Ovary (tissue), 7 donors: ENCODE measurements at regions not wholly inside any gene's neighbourhood (a gene's known extent, or its start where the extent isn't known, plus 50 kb on each side); places are given as distances from the start of the nearest gene placed in this dataset.

ENCODE experiments used
- DNase-seq, 5 donors: peaks; one replicate each; pipeline ENCODE4 v3.0.0-alpha.2; 2019 to 2020
- H3K27ac ChIP-seq, 2 donors: fragments of 200-600 bp; one replicate each; pipeline versions ENCODE4 v1.5.1 to v1.8.0; 2019 to 2022
- H3K27me3 ChIP-seq: fragments of 200-600 bp; one replicate; pipeline ENCODE4 v1.8.0; 2022
- H3K36me3 ChIP-seq: fragments of 200-600 bp; sonication (generic); one replicate; pipeline ENCODE4 v1.5.1; 2019
- H3K4me1 ChIP-seq: one replicate; pipeline ENCODE4 v1.8.1; 2013; ENCODE audit warnings: mild to moderate bottlenecking, moderate library complexity; ENCODE audit not compliant: insufficient read depth
- H3K4me3 ChIP-seq: fragments of 200-600 bp; sonication (generic); one replicate; pipeline ENCODE4 v1.5.1; 2017
- H3K9me3 ChIP-seq, 2 donors: fragments of 200-600 bp in 1 of 2; sonication (generic) in 1 of 2; one replicate each; pipeline versions ENCODE4 v1.5.1 to v1.8.1; 2013 to 2019; ENCODE audit warnings: mild to moderate bottlenecking in 1 of 2, moderate library complexity in 1 of 2
- CTCF ChIP-seq, 3 donors: fragments of 450-650 bp in 2 of 3; fragments of 200-600 bp in 1 of 3; IDR thresholded peaks; one replicate each; pipeline versions ENCODE4 v1.5.1 to v1.8.0; 2016 to 2022; ENCODE audit warnings: antibody characterized with exemption in 3 of 3, mild to moderate bottlenecking in 1 of 3
- EP300 ChIP-seq: sonication (generic); formaldehyde crosslinking; IDR thresholded peaks from one replicate; pipeline ENCODE4 v1.6.1; 2017; ENCODE audit warnings: antibody characterized with exemption
- POLR2A ChIP-seq: fragments of 450-650 bp; IDR thresholded peaks from one replicate; pipeline ENCODE4 v1.6.1; 2017; ENCODE audit warnings: antibody characterized with exemption, mild to moderate bottlenecking, moderate library complexity
- WGBS, 3 donors: extraction: QIAGEN DNeasy Blood & Tissue Kit in 1 of 3; methylation state at CpG; one replicate each; pipeline versions ENCODE4 v1.1.5 to v1.1.7; 2013 to 2017; 5-methylcytosine and 5-hydroxymethylcytosine counted together
- intact Hi-C, 4 donors: fragments of 100-400 bp; cut with DNase I; formaldehyde crosslinking; loops; one replicate each; pipeline versions ENCODE4 v1.11.0 to v1.15.1; 2022 to 2023
- donor health status: DM: no; HTN: no; CAD: no; lungs with moderate emphysema.
- donor health status: DM: no; HTN: no; CAD: no.
- donor health status: Bipolar disorder and iron deficiency.
- donor health status: DM: no; HTN: no; CAD: no.
- donor health status: DM: yes; HTN: yes; CAD: no.

DNA sequence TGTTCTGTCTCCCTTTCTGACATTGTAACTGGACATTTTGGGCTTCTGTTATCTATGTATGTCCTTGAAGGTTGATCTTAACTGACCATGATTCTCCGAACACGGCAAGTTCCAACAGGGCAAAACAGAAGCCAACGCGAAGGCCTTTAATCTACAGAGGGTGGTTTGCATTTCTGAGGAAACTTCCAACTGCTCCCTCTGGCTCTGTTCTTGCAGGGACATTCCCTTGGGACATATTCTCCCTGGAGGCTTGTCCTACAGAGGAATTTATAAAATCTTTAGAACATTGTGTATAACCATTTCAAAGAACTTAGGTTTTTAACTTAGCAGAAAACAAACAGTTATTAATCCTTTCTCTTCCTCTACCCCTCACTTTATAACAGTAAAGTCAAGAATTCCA is 189.0 kb upstream of the CDYL start:
- Histone ChIP-seq H3K27ac (no peak overlapping the region), H3K4me3 (no peak overlapping the region), H3K27me3 (no peaks in the 10 kb centered on the region), H3K4me1 (no peaks in the 10 kb centered on the region), H3K36me3 (no peaks in the 10 kb centered on the region), H3K9me3 (no peaks in the 10 kb centered on the region)
- 39 to 66% (median 42%) methylated on average over 4 of the region's 4 CpGs for WGBS, 3 donors
- TF ChIP-seq CTCF (IDR thresholded peaks at IDR 0.05) (no peak), POLR2A (no peak), EP300 (no peak)
- intact Hi-C loops = no loop called here
- DNase-seq = no peak

- no peak for DNase-seq
- H3K36me3 ChIP-seq = no peaks in the 10 kb centered on the region
- TF ChIP-seq EP300 = no peak
- TF ChIP-seq POLR2A = no peak
- no peak for TF ChIP-seq CTCF (IDR thresholded peaks at IDR 0.05)
- no peak overlapping the region for H3K4me3 ChIP-seq
- WGBS, 3 donors = 83 to 90% (median 85%) methylated on average over 3 of the region's 3 CpGs
- no peaks in the 10 kb centered on the region for H3K4me1 ChIP-seq
- H3K9me3 ChIP-seq = no peaks in the 10 kb centered on the region
- no peak overlapping the region for H3K27ac ChIP-seq
- intact Hi-C loops = no loop called here
- no peaks in the 10 kb centered on the region for H3K27me3 ChIP-seq
Measured at GRCh38 chr6:4586469-4586859, 189.7 kb upstream of the CDYL start.

GRCh38 chr6:4585682-4586468 is 190.3 kb upstream of the CDYL start:
- Histone ChIP-seq H3K27ac (no peak overlapping the region), H3K27me3 (no peaks in the 10 kb centered on the region), H3K4me3 (no peak overlapping the region), H3K36me3 (no peaks in the 10 kb centered on the region), H3K4me1 (no peaks in the 10 kb centered on the region), H3K9me3 (no peaks in the 10 kb centered on the region)
- 42 to 61% (median 50%) methylated on average over 5 of the region's 5 CpGs for WGBS, 3 donors
- intact Hi-C loops = no loop called here
- no peak for TF ChIP-seq POLR2A
- no peak for TF ChIP-seq CTCF (IDR thresholded peaks at IDR 0.05)
- TF ChIP-seq EP300 = no peak
- DNase-seq = no peak

- WGBS, 3 donors = 88 to 90% (median 89%) methylated on average over 5 of the region's 5 CpGs
- no peak for DNase-seq
- H3K4me3 ChIP-seq = no peak overlapping the region
- H3K9me3 ChIP-seq = no peaks in the 10 kb centered on the region
- H3K4me1 ChIP-seq = no peaks in the 10 kb centered on the region
- no peaks in the 10 kb centered on the region for H3K36me3 ChIP-seq
- H3K27me3 ChIP-seq = no peaks in the 10 kb centered on the region
- intact Hi-C loops = no loop called here
- H3K27ac ChIP-seq = no peak overlapping the region
- TF ChIP-seq CTCF (IDR thresholded peaks at IDR 0.05) = no peak
Measured at GRCh38 chr6:4584801-4585200, 191.4 kb upstream of the CDYL start.
